ENCODE measurements at regions not wholly inside any gene's neighbourhood (a gene's known extent, or its start where the extent isn't known, plus 50 kb on each side); places are given as distances from the start of the nearest gene placed in this dataset.

DNA sequence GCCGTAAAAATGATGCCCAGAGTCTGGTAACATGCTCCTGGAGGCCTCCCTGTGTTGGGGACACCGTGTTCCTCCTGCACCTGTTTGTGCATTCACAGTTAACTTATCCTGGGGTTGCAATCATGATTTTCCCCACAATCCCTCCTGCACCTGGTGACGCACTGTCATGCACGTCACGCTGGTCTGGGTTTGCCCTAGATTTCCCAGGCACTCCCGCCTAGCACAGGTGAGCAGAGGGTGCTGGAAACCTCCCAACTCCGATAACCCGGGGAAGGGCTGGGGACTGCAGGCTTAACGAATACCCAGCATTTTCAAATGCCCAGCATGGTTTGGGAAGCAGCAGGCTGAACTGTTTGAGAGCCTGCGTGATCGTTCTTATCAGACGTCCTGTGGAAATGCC lies 427.1 kb downstream of the TCERG1L start:
- H3K36me3 ChIP-seq: no peaks in the 10 kb centered on the region
- H3K4me1 ChIP-seq: peaks cover 0 to 14% (median 0%) of the 10 kb centered on the region in 6 donors
- no peak for TF ChIP-seq CTCF (IDR thresholded peaks at IDR 0.05 in 8 of 11, conservative IDR thresholded peaks at IDR 0.05 in 3 of 11)
- TF ChIP-seq POLR2AphosphoS5 (IDR thresholded peaks at IDR 0.05): no peak
- TF ChIP-seq POLR2A (IDR thresholded peaks at IDR 0.05): no peak
- no peak for DNase-seq
- H3K27ac ChIP-seq: no peak overlapping the region
- H3K9me3 ChIP-seq: no peaks in the 10 kb centered on the region
- 75 to 85% (median 75%) methylated on average over 12 of the region's 12 CpGs for WGBS, 5 donors
- H3K27me3 ChIP-seq (replicated peaks in 1 of 7): peaks cover 0 to 16% (median 0%) of the 10 kb centered on the region in 7 donors
- no peak overlapping the region for H3K4me3 ChIP-seq
- intact Hi-C loops (cut with DNase I; ENCODE audit: low total_unique reads): no loop called here

DNA sequence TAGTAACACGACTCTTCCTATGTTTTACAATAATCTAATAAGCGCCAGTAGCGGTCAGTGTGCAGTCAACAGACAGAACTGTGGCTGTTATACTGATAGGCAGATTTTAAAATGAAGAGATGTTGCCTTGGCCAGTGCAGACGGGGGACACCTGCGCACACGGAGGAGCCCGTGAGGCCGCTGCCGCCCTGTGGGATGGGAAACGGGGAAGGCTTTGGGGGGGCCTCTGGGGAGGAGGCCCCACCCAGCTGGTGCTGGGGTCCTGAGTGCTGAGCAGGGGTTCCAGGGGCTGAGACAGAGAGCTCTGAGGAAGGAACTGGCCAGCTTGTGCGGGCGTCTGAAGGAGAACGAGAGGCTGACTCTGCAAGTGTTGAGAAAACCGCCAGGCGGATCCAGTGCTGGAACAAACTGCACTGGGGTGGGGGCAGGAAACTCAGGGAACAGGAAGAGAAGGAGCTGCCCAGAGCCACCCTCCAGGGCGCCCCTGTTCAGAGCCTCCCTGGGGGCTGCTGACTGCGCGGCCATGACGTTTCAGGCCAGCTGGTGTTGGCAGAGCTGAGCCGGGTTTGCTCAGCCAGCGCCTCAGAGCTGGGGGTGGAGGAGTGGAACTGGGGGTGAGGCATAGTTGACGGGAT lies 426.4 kb downstream of the TCERG1L start:
- H3K27ac ChIP-seq: no peak overlapping the region
- 32 to 41% (median 35%) methylated on average over 19 to 22 of the region's 22 CpGs for WGBS, 5 donors
- no peak for DNase-seq
- H3K9me3 ChIP-seq: no peaks in the 10 kb centered on the region
- H3K4me3 ChIP-seq: no peak overlapping the region
- no peaks in the 10 kb centered on the region for H3K36me3 ChIP-seq
- TF ChIP-seq CTCF (IDR thresholded peaks at IDR 0.05 in 8 of 11, conservative IDR thresholded peaks at IDR 0.05 in 3 of 11) (no peak), POLR2AphosphoS5 (IDR thresholded peaks at IDR 0.05) (no peak), POLR2A (IDR thresholded peaks at IDR 0.05) (no peak)
- peaks cover 0 to 14% (median 0%) of the 10 kb centered on the region in 6 donors for H3K4me1 ChIP-seq
- H3K27me3 ChIP-seq (replicated peaks in 1 of 7): peaks cover 0 to 15% (median 0%) of the 10 kb centered on the region in 7 donors
- intact Hi-C loops (cut with DNase I; ENCODE audit: low total_unique reads): no loop called here

- Histone ChIP-seq H3K4me1 (peaks cover 0 to 14% (median 0%) of the 10 kb centered on the region in 6 donors), H3K36me3 (no peaks in the 10 kb centered on the region), H3K27ac (no peak overlapping the region), H3K9me3 (no peaks in the 10 kb centered on the region), H3K27me3 (replicated peaks in 1 of 7) (peaks cover 0 to 15% (median 0%) of the 10 kb centered on the region in 7 donors), H3K4me3 (no peak overlapping the region)
- DNase-seq: no peak
- TF ChIP-seq POLR2AphosphoS5 (IDR thresholded peaks at IDR 0.05) (no peak), CTCF (IDR thresholded peaks at IDR 0.05 in 8 of 11, conservative IDR thresholded peaks at IDR 0.05 in 3 of 11) (no peak), POLR2A (IDR thresholded peaks at IDR 0.05) (no peak)
- 51 to 64% (median 63%) methylated on average over 7 of the region's 7 CpGs for WGBS, 5 donors
- intact Hi-C loops (cut with DNase I; ENCODE audit: low total_unique reads): no loop called here
Observed at GRCh38 chr10:130887170-130887569, 424.4 kb downstream of the TCERG1L start.

DNA sequence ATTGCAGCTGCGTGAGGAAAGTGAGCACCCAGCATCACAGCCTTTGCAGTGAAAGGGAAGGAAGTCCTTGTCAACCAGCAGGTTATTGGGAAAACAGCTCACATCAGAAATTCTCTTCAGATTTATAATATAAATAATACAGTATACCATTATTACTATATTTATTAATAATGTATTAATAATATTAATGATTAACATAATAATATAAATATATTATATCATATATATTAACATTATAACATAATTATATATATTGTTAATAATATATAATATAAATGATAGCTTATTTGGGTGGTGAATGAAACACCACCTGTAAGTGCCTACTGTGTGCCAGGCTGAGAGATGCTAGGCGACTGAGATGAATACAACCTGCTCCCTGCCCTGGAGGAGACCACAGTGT lies 423.0 kb downstream of the TCERG1L start:
- DNase-seq: no peak
- H3K27me3 ChIP-seq (replicated peaks in 1 of 7): peaks cover 0 to 15% (median 0%) of the 10 kb centered on the region in 7 donors
- peaks cover 0 to 14% (median 0%) of the 10 kb centered on the region in 6 donors for H3K4me1 ChIP-seq
- H3K9me3 ChIP-seq: no peaks in the 10 kb centered on the region
- H3K27ac ChIP-seq: no peak overlapping the region
- H3K36me3 ChIP-seq: no peaks in the 10 kb centered on the region
- TF ChIP-seq CTCF (IDR thresholded peaks at IDR 0.05 in 8 of 11, conservative IDR thresholded peaks at IDR 0.05 in 3 of 11): no peak
- no peak for TF ChIP-seq POLR2A (IDR thresholded peaks at IDR 0.05)
- intact Hi-C loops (cut with DNase I; ENCODE audit: low total_unique reads): no loop called here
- H3K4me3 ChIP-seq: no peak overlapping the region
- 66 to 73% (median 70%) methylated on average over 2 of the region's 2 CpGs for WGBS, 5 donors
